ENCODE measurements at regions not wholly inside any gene's neighbourhood (a gene's known extent, or its start where the extent isn't known, plus 50 kb on each side); places are given as distances from the start of the nearest gene placed in this dataset.
"Not testable (repeated sequence)": the region's sequence is repeated elsewhere in the genome, so short reads cannot be mapped to it uniquely, and the experiment has no call there.

DNA sequence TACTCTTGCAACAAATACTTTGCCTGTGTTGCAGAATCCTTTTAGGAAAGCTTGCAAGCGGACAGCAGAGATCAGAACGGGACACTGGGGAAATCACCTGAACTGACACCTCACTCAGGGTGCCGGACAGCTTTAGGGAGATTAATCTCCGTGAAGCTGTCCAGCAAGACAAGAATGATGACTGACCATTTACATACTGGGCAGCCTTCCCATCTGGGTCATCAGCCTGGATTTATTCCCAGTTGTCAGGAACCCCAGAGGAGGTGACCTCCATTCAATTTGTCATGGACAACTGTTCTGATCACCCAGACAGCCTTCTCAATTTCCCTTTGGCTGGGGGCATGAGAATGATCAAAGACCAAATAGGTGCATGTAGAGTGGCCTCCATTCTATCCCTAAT is 93.0 kb upstream of the EGFL6 start:
- DNase-seq (ENCODE audit: low read depth): no peak

DNA sequence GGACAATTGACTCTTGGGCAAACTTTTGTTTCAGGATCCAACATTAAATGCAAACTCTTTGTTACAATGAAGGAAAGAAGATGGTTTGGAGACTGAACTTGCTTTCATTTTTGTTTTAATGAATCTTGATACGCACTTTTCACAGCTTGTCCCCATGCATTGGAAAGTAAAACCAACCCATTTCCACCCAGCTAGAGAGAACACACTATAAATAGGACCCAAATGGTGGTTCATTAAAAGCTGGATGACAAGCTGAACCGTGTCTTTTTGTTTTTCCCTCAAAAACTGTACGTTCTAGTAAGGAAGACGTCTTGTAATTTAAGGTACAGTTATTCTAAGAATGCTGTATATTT is 95.3 kb upstream of the EGFL6 start:
- DNase-seq (ENCODE audit: low read depth): no peak

DNA sequence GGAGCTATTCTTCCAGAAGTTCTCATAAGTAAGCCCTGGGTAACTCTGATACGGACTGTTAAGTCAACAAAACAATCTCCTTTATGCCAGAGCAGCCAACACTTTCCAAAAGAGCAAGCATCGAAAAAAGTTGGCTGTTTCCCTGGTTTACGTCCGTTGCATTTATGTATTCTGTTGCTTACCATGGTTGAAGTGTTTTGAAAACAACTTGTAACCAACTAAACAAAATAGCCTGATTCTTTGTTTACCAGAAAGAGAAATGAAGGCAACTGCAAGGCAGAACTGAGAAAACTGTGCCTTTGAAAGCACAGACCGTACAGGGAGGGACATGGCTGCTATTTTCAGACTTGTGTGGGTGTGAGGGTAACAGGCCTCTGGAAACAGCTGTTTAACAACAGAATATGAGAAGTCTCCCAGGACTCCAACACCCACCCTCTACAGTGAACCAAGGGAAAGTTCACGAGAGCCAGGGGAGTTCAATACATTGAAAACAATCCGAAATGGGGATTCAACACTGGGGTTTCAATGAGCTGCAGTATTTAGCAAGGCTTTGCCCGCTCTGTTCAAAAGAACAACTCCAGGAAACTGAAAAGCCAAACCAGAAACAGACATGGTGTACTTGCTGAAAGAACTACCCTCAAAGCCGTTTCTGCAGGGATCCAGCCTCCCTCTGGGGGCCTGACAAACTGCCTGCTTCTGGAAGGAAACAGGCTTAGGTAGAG is 95.8 kb upstream of the EGFL6 start:
- DNase-seq (ENCODE audit: low read depth): no peak

DNA sequence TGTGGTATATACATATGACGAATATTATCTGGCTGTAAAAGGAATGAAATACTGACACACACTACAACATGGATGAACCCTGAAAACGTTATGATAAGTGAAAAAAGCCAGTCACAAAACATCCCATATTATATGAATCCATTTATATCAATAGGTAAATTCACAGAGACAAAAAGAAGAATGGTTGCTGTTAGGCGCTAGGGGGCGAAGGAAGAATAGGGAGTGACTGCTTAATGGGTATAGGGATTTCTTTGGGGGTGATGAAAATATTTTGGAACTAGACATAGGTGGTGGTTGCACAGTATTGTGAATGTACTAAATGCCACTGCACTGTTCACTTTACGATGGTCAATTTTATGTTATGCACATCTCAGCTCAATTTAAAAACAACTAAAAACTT is 96.4 kb upstream of the EGFL6 start:
- DNase-seq (ENCODE audit: low read depth): no peak

DNA sequence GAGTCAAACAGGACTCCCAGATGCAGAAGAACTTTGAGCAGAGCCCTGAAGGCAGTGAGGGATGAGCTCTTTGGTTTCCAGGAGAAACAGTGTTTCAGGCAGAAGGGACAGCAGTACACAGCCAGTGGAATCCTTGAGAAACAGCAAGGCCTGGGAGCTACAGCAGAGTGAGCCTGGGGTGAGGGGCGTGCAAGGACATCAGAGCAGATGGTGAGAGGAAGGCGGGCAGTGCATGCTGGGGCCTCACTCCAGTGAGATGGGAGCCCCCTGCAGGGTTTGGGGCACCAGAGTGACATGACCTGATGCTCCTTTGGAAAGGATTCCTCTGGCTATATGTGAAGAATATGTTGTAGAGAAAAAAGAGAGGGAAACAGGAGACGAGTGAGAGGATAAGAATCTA is 98.1 kb upstream of the EGFL6 start:
- no peak for DNase-seq (ENCODE audit: low read depth)

DNA sequence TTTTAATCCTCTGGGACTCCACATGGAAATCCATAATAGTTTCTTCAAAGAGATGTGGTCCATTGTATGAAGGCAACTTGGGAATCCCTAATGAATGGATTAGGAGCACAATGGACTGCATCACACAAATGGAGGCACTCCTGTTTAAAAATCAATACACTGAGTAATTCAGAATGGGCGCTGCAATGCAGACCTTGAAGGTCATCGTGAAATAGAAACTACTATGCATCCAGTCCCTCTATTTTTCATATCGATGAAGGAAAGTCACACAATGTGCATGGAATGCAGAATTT is 98.8 kb upstream of the EGFL6 start:
- DNase-seq (ENCODE audit: low read depth): no peak

DNA sequence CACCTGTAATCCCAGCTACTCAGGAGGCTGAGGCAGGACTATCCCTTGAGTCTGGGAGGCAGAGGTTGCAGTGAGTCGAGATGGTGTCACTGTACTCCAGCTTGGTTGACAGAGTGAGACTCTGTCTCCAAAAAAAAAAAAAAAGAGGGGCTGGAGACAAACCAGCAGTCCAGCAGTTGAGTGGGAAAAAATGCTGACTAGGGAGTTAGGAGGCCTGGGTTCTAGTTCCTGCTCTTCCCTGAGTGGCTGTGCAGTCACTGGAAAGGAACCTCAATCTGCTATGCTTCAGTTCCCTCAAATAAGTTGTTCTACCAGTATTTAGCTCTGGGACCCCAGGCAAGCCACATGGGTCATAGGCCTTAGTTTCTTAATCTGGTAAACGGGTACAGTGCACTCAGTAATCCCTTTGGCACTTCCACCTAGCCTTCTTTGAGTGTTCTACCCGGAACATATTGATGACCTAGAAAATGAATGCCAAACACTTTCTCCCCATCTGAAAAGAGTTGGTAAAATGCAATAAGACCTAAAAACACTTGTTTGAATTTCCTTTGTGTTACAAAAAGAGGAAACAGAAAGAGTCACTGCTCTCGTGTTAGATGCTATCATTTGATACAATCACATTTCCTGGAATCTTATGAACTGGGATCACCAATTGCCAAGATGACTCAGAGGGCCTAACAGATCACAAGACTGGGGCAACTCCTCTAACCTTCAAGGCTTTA is 99.3 kb upstream of the EGFL6 start:
- no peak for DNase-seq (ENCODE audit: low read depth)

DNA sequence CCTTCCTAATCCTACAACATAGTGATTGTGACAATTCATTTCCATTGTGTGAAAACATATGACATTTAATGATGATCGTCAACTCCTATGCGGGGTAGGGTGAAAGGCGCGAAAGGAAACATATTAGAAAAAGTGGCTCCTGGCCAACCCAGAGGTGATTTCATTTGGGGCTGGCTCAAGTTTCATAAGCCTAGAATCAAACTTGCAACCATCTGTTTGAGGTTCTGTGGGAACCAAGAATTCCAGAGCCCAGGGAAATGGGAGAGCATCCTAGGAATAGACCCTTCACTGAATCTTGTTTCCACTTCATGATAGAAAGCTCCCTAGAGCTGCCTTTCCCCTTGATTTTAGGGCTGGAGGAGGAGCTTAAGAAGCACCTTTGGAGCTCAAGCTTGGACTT is 101.3 kb upstream of the EGFL6 start:
- DNase-seq (ENCODE audit: low read depth): no peak

DNA sequence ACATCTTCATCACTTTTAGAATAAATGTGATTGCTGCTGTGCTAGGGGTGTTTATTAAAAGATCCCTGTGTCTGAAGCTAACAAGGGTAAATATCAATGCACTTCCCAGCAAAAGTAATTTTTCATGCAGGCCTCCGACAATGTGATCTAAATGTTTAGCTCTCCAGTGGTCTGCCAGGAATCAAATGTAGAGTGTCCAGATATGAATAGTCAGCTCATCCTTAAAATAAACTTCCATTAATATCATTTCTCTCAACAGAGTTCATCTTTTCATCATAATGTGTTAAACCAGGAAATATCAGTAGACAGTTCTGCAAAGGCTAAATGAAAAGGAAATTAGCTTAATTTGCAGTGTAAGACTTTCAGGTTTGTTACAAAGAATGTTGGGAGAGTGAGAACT is 102.2 kb upstream of the EGFL6 start:
- no peak for DNase-seq (ENCODE audit: low read depth)

DNA sequence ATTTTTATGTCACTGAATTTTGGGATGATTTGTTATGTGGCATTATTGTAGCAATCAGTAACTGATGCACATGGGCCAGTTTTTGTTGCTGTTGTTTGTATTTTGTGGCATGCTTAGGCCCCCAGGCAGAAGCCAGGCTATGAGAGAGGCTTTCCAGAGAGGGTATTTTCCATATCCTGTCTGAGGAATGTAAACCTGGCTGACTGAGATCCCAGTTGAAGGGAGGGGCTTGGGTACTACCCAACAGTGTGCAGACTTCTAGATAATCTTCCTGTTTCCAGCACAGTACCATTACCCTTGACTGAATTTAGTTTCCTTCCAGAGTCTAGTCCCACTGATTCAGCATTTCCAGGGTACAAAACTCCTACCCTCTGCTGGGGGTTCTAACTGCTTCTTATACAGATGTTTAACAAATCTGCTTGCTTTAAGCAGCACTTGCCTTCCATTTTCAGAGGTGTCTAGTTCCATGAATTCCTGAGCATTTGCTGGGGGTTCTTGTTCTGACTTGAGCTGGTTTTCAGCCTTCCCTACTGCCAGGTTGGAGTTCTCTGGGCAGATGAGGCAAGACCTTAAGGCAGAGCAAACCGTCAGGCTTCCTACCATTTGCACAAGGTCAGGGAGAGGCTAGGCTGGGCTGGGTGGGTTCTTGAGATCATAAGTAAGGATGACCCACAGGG is 104.7 kb upstream of the EGFL6 start:
- no peak for DNase-seq (ENCODE audit: low read depth)

DNA sequence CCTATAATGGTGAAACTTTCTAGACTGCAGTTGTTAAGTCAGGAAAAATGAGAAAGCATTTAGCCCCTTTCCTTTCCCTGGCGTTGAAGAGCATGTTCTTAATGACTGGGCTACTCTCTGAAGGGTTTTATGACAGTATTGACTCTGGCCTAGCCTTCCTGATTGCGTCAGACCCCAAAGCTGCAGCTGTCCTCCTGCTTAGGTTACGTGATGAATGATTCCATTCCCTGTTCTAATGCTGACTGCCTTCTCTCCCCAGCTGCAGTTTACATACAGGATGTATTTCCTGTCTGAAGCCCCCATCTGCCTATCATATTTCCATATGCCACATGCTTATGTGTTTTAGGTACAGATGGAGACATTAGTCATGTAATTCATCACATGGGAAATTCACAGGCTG is 105.8 kb upstream of the EGFL6 start:
- DNase-seq (ENCODE audit: low read depth): no peak

DNA sequence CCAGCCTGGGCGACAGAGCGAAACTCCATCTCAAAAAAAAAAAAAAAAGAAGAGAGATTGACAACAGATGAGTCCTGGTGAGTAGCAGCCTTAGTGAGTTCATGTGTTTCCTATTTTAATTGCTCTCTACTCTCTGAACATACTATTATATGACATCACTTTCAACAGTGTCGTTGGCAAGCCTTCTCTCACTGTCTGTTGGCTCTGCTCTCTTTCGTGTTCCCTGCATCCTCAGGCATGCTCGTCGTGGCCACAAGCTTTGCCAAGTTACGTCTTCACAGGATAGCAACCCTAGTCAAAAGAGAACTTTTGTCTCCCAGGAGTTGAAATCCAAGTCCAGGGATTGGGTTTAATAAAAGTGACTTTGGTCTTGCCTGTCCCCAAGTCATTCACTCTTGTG is 117.1 kb upstream of the EGFL6 start:
- no peak for DNase-seq (ENCODE audit: low read depth)

DNA sequence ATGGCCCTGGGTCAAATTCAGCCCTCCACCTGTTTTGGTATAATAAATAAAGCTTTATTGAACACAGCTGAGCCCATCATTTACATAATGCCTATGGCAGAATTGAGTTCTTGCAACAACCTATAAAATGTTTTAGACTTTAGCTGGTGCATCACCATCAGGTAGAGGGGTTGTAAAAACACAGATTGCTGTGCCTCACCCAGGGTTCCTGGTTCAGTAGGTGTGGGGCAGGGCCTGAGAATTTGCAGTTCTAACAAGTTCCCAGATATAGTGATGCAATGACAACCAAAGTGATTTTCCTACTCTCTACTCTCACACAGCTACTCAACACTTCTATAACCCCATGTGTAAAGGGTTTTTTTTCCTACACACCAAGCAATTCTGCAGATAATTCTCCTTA is 120.0 kb upstream of the EGFL6 start:
- DNase-seq (ENCODE audit: low read depth): no peak

DNA sequence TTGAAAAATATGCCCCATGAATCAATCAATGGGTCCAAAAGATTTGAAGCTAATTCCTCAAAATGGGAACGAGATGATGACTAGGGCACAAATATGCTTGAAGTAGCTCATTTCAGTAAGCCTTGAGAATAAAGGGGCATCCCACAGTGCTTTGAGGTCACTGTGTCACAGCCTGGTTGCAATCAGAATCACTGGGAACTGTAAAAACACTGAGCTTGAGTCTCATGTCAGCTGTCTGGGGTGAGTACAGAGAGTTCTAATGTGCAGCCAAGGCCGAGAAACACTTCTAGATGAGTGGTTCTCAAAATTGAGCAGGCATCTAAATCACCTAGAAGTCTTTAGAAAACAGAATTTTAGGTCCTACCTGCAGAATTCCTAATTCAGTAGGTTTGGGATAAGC is 120.5 kb upstream of the EGFL6 start:
- no peak for DNase-seq (ENCODE audit: low read depth)

DNA sequence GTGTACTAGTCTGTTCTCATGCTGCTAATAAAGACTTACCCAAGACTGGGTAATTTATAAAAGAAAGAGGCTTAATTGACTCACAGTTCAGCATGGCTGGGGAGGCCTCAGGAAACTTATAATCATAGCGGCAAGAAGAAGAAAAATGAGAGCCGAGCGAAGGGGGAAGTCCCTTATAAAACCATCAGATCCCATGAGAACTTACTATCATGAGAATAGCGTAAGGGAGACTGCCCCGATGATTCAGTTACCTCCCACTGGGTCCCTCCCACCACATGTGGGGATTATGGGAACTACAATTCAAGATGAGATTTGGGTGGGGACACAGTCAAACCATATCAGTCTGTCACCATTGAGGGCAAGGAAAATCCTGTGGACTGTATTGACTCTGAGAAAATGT is 121.8 kb upstream of the ATXN3L start:
- not testable (repeated sequence) for DNase-seq (ENCODE audit: low read depth)

DNA sequence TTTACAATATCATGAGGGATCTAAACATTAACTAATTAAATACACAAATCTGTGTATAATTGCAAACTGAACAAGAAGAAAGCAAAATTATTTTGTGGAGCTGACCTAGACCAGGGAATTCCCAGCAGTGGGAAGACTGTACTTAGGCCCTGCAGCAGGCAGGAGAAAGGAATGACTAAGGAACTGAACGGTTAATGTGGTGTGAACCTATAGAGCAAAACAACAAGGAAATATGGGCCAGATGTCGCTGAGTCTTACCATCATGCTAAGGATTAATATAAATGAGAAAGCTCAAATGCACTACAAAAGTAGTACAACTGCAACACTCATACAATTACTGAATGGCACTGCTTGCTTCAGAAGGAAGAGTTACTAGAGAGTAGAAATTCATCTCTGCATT is 120.3 kb upstream of the ATXN3L start:
- no peak for DNase-seq (ENCODE audit: low read depth)

DNA sequence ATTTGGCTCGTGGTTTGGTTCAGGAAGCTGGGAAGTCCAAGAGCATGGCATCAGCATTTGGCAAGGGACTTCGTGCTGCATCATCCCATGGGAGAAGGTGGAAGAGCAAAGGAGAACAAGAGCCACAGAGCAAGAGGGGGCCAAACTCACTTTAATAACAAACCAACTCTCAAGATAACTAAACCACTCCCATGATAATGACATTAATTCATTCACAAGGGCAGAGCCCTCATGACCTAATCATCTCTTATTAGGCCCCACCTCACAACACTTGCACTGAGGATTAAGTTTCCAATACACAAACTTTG is 113.4 kb upstream of the ATXN3L start:
- DNase-seq (ENCODE audit: low read depth): no peak

DNA sequence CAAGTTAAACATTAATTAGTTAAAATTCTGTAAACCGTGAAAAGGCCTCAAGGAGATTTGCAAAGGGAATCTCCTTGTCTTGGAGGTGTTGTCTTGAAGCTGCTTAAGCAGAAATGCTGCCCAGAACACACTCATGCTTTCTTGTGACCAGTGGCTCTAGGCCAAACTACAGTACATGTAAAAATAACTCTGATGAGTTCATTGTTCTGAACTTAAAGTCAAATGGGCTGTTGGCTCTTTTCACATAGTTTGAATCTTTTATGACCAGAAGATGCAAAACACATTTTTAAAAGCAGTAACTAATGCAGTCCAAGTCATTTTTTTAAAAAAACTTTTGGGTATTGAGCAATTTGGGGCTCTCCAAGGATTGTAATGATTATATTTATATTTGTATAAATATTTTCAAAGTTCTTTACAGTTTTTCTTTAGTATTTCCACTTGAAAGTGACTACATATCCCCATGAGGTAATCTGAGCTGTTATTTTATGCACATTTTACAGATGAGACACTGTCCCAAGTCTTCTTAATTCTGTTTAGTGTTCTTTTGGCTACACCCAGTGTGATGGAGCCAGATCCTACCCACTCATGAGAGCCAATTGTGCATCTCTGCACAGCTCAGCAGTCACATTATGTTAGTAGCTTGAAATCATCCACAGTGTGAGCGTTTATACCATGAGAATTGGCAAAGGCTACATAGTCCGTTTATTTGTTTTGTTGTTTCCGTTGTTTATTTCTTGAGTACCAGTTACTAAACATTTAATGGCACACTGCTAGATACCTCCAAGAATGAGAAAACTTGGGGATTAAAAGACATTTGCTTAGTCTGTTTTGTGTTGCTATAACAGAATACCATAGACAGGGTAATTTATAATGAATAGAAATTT is 112.8 kb upstream of the ATXN3L start:
- no peak for DNase-seq (ENCODE audit: low read depth)

DNA sequence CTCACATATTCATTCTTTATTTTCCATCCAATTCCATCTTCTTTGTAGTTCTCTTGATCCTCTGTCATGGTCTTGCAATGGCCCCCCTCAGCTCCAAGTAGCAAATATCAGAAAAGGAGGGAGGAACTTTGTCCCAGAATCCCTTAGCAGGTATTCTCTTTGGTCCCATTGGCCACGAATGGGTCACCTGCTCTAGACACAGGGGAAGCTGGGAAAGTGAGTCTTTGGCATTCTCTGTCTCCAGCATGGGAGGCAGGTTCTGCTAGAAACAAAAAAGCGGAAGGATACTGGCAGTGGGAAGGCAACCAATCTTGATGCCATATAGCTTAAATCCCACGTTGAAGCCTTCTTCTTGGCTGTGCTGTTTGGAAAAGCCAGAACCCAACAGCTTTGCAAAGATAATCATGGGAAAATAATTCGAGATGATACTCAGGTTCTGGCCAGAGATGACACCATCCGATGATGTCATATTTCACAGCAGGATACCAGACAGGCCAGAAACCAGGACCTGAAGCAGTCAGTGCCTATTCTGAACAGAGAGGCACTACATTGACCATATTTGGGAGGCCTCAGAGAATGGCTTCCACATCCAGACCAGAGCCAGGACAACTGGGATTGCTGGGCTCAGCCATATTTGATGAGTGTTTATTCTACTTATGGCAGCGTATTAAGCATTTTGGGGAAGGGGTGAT is 110.4 kb upstream of the ATXN3L start:
- DNase-seq (ENCODE audit: low read depth): no peak

DNA sequence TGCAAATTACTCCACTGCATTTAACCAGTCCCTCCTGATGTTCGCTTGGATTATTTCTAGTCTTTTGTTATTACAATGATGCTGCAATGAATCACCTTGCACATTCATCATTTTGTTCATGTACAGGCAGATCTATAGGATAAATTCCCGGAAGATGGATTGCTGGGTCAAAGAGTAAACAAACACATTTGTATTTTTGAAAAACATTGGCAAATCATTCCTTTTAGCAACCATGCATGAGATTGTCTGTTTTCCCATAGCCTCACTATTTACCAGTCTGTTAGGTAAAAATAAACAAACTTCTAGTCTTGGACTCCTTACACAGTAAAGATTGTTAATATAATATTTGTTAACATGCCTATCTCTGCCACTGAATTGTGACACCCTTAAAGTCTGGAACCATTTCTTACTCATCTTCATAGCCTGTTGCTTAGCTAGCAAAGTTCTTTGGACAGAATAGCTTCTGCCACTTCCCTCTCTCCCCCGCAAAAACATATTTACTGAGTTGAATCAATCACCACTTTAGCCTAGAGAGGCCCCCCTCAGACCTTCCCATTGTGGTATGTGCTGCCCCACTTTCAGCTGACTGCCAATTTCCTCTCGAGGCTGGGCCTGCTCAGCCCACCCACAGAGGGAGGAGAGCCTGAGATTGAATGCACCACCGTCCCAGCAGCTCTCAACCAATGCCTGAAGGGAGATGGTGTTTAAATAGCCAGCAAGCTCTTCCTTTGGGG is 108.4 kb upstream of the ATXN3L start:
- no peak for DNase-seq (ENCODE audit: low read depth)

DNA sequence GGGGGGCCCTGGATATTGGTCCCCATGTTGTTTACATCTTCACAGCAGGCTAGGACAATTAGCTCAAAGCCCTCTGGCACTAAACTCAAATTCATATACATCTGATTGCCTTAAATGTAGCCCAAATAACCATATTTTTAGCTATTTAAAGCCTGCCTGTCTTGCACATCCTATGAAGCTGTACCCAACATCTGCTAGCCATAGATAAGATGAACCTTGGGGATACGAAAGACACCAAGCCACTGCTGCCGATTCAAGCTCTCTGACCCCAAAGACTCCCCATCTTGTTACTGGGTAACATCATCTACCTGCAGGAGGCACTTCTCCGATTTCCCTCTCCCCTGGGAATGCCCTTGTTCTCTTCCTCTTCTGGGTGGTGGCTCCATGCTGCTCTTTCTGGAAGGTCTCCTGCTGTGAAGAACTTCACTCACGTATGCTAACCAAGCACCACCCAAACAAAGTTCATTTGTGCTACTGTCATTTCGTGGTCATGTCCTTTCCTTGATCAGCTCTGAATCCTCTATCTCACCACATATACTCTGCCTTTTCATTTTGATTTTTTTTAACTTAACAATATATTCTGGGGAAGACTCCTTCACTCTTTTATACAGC is 107.7 kb upstream of the ATXN3L start:
- DNase-seq (ENCODE audit: low read depth): no peak

Data from activated T-cell treated with anti-CD3 and anti-CD28 coated beads for 24 hours (primary cell).